Lower lobe of right lung (tissue), 2 donors: ENCODE measurements at regions not wholly inside any gene's neighbourhood (a gene's known extent, or its start where the extent isn't known, plus 50 kb on each side); places are given as distances from the start of the nearest gene placed in this dataset.

Experiments used
- ATAC-seq, 2 donors: fragments of 200-7000 bp; cut with Tn5 transposase; one replicate each; pipeline ENCODE4 v1.9.1; 2020 to 2022; ENCODE audit warnings: mild to moderate bottlenecking in 2 of 2, moderate library complexity in 2 of 2
- DNase-seq: peaks from one replicate; pipeline ENCODE4 v3.0.0-alpha.2; 2020
- H3K27ac ChIP-seq: fragments of 200-600 bp; one replicate; pipeline ENCODE4 v1.8.0; 2022
- H3K27me3 ChIP-seq: fragments of 200-600 bp; one replicate; pipeline ENCODE4 v1.8.0; 2022; ENCODE audit warnings: low read depth
- H3K36me3 ChIP-seq: fragments of 200-600 bp; one replicate; pipeline ENCODE4 v1.8.0; 2022; ENCODE audit warnings: mild to moderate bottlenecking
- H3K4me1 ChIP-seq: fragments of 200-600 bp; one replicate; pipeline ENCODE4 v1.8.0; 2022
- H3K4me3 ChIP-seq: fragments of 200-600 bp; one replicate; pipeline ENCODE4 v1.8.0; 2022; ENCODE audit warnings: mild to moderate bottlenecking
- H3K9me3 ChIP-seq: fragments of 200-600 bp; one replicate; pipeline ENCODE4 v1.8.0; 2022
- CTCF ChIP-seq: fragments of 200-600 bp; IDR thresholded peaks from one replicate; pipeline ENCODE4 v1.8.0; 2022; ENCODE audit warnings: antibody characterized with exemption, mild to moderate bottlenecking
- intact Hi-C: fragments of 100-400 bp; cut with DNase I; formaldehyde crosslinking; loops from one replicate; pipeline ENCODE4 v1.11.0; 2022
- donor health status: DM: no; HTN: yes; CAD: no; lungs with severe emphysema.

DNA sequence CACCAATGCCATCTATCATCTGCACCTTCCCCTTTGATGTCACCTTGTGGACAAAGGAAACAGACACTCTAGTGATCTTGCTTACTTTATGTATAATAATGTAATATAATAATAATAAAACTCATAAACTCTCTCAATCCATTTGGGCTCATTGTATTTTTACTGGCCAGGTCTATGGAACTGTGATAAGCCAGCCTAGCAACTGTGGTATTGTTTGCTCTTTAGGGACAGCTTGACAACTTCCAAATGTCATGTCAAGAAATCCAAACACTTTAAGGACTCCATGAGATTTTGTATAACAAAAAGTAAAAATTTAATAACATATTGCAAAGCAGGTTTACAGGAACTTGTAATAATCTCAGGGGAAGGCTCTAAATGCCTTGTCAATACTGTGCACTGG lies 1163.4 kb upstream of the TMPRSS15 start:
- intact Hi-C loops, result no loop called here

DNA sequence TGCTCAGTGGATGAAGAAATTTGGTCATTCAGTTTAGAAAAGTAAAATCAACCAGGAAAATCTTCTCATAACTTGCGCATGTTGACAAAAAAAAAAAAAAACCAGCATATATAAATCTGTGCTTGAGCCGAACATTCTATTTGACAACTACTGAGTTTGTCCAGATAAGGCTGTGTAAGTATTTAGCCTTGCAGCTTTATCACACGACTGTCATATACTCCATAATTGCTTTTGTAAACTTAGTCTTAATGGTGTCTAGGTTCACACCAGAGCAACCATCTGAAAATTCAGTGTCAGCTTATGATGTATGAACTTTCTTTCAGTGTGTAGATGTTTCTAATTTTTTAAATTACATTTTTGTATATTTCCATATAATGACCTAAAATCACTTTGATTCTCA lies 1173.8 kb upstream of the TMPRSS15 start:
- no peak overlapping the region for H3K27ac ChIP-seq
- no peak for ATAC-seq
- no peak for DNase-seq
- no peak overlapping the region for H3K4me3 ChIP-seq
- no peaks in the 10 kb centered on the region for H3K36me3 ChIP-seq
- H3K27me3 ChIP-seq, result no peaks in the 10 kb centered on the region
- no peaks in the 10 kb centered on the region for H3K9me3 ChIP-seq
- no peak for TF ChIP-seq CTCF
- H3K4me1 ChIP-seq, result no peaks in the 10 kb centered on the region
- intact Hi-C loops, result no loop called here

More for the DNA sequence above, 1163.4 kb upstream of the TMPRSS15 start:
- H3K27me3 ChIP-seq, result no peaks in the 10 kb centered on the region
- H3K27ac ChIP-seq, result no peak overlapping the region
- H3K36me3 ChIP-seq, result no peaks in the 10 kb centered on the region
- no peak overlapping the region for H3K4me3 ChIP-seq
- H3K9me3 ChIP-seq, result no peaks in the 10 kb centered on the region
- no peaks in the 10 kb centered on the region for H3K4me1 ChIP-seq
- no peak for TF ChIP-seq CTCF
- ATAC-seq (no peak), DNase-seq (no peak)

GRCh38 chr21:19590044-19590443 lies 1186.5 kb upstream of the TMPRSS15 start:
- no peak for DNase-seq
- no peak overlapping the region for H3K4me3 ChIP-seq
- no peaks in the 10 kb centered on the region for H3K27me3 ChIP-seq
- no peak for TF ChIP-seq CTCF
- H3K27ac ChIP-seq, result no peak overlapping the region
- intact Hi-C loops, result no loop called here
- no peak for ATAC-seq
- H3K36me3 ChIP-seq, result no peaks in the 10 kb centered on the region
- H3K9me3 ChIP-seq, result no peaks in the 10 kb centered on the region
- H3K4me1 ChIP-seq, result no peaks in the 10 kb centered on the region

DNA sequence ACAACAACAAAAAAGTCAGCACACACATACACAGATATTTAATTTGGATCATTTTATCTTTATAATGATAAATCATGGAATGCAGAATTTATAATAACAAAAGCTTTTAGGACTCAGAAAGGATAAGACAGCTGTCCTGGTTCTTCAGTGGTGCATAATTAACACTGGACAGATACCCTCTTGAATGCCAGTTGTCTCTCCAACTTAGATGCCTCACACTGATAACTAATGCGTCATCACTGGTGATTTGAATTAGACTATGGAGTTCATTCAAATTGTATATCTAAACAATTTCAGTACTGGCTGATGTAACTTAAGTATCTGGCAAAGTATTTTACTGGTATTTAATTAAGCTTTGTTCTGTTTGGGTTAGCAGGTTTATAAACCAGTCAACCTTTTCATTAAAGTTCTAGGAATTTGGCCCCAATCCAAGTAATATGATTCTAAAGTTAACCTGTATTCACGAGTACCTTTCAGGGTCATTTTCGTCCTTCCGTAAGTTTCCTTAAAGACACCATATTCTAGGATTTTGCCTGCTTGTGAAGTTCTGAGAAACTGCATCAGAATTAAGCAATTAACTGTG lies 1199.5 kb upstream of the TMPRSS15 start:
- intact Hi-C loops, result no loop called here
- H3K9me3 ChIP-seq, result no peaks in the 10 kb centered on the region
- ATAC-seq (no peak), DNase-seq (no peak)
- TF ChIP-seq CTCF, result no peak
- no peaks in the 10 kb centered on the region for H3K36me3 ChIP-seq
- no peaks in the 10 kb centered on the region for H3K4me1 ChIP-seq
- no peak overlapping the region for H3K27ac ChIP-seq
- no peak overlapping the region for H3K4me3 ChIP-seq
- no peaks in the 10 kb centered on the region for H3K27me3 ChIP-seq

DNA sequence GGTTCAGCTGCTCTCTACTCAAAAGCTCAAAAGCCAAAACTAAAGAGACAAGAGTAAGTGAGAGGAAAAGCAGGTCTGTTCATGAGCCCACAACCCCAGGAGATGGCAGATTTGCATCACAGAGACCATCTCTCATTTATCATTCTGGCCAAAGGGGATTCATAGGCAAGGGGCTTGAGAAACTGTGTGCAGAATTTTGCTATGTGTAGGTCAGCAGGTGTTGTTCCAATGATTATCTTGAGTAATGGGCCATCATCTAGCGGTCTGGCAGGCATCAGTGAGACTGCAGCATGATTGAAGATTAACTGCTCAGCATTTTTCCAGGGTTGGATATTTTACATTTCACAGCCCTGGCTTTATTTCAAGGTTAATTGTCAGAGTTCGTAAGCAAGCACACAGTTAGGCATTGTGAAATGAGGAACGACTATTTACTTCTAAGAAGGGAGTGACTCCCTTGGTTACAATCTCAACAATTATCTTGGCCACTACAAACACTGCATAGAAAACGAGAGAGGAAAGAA lies 1204.6 kb upstream of the TMPRSS15 start:
- H3K4me1 ChIP-seq, result no peaks in the 10 kb centered on the region
- ATAC-seq (no peak), DNase-seq (no peak)
- no peak for TF ChIP-seq CTCF
- H3K27me3 ChIP-seq, result no peaks in the 10 kb centered on the region
- H3K9me3 ChIP-seq, result no peaks in the 10 kb centered on the region
- no peaks in the 10 kb centered on the region for H3K36me3 ChIP-seq
- H3K4me3 ChIP-seq, result no peak overlapping the region
- H3K27ac ChIP-seq, result no peak overlapping the region
- intact Hi-C loops, result no loop called here
